HEK293 (cell line): ENCODE measurements at regions not wholly inside any gene's neighbourhood (a gene's known extent, or its start where the extent isn't known, plus 50 kb on each side); places are given as distances from the start of the nearest gene placed in this dataset.

Source experiments
- HOXA7 ChIP-seq: sonication (generic); formaldehyde crosslinking; IDR thresholded peaks from 2 replicates; pipeline ENCODE4 v1.8.1; 2022; ENCODE audit warnings: missing genetic modification reagents, borderline replicate concordance
- KLF16 ChIP-seq: fragments of 450-650 bp; formaldehyde crosslinking; IDR thresholded peaks from 2 replicates; pipeline ENCODE4 v1.5.1; 2017; ENCODE audit warnings: missing biosample characterization, missing genetic modification characterization
- YY1 ChIP-seq: fragments of 450-650 bp; formaldehyde crosslinking; IDR thresholded peaks from 2 replicates; pipeline ENCODE4 v1.5.1; 2018; ENCODE audit warnings: missing biosample characterization, missing genetic modification characterization
- ZBTB17 ChIP-seq: fragments of 450-650 bp; formaldehyde crosslinking; IDR thresholded peaks from 2 replicates; pipeline ENCODE4 v1.5.1; 2016; ENCODE audit warnings: missing biosample characterization, missing genetic modification characterization
- ZNF138 ChIP-seq: fragments of 450-650 bp; formaldehyde crosslinking; IDR thresholded peaks from 2 replicates; pipeline ENCODE4 v1.5.1; 2016; ENCODE audit warnings: missing biosample characterization, missing genetic modification characterization, borderline replicate concordance
- TF ChIP-seq, protein P1 (sequence below): fragments of 450-650 bp; formaldehyde crosslinking; IDR thresholded peaks from 2 replicates; pipeline ENCODE4 v1.5.1; 2016; ENCODE audit warnings: missing biosample characterization, missing genetic modification characterization
- TF ChIP-seq, protein P2 (sequence below): fragments of 450-650 bp; formaldehyde crosslinking; IDR thresholded peaks from 2 replicates; pipeline ENCODE4 v1.5.1; 2016; ENCODE audit warnings: missing biosample characterization, missing genetic modification characterization
- TF ChIP-seq, protein P3 (sequence below): fragments of 450-650 bp; formaldehyde crosslinking; IDR thresholded peaks from 2 replicates; pipeline ENCODE4 v1.5.1; 2016; ENCODE audit warnings: missing biosample characterization, missing genetic modification characterization
- TF ChIP-seq, protein P4 (sequence below): fragments of 450-650 bp; formaldehyde crosslinking; IDR thresholded peaks from 2 replicates; pipeline ENCODE4 v1.5.1; 2016; ENCODE audit warnings: missing biosample characterization, missing genetic modification characterization
- TF ChIP-seq, protein P5 (sequence below): fragments of 450-650 bp; formaldehyde crosslinking; IDR thresholded peaks from 2 replicates; pipeline ENCODE4 v1.5.1; 2016; ENCODE audit warnings: missing biosample characterization, missing genetic modification characterization
- TF ChIP-seq, protein P6 (sequence below): fragments of 450-650 bp; formaldehyde crosslinking; IDR thresholded peaks from 2 replicates; pipeline ENCODE4 v1.5.1; 2016; ENCODE audit warnings: missing biosample characterization, missing genetic modification characterization, low read depth

DNA sequence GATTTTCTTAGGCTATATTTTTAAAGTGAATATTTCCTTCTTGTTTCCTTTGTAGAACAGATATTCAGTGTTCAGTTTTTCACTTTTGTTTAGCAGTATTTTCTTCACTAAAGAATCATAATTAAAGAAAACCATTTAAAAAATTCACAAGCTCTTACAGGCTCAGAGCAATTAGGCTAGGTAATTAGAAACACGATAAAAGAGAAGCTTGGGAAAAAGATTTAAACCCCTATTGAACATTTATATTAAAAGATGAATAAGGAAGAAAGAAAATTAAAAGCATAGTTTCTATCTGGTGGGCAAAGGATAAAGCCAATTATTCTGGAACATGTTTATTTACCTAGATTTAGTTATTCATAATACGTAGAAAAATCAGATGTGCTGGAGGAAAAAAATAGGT is 942.6 kb downstream of the PLA2G4A start:
- TF ChIP-seq, protein P1, sequence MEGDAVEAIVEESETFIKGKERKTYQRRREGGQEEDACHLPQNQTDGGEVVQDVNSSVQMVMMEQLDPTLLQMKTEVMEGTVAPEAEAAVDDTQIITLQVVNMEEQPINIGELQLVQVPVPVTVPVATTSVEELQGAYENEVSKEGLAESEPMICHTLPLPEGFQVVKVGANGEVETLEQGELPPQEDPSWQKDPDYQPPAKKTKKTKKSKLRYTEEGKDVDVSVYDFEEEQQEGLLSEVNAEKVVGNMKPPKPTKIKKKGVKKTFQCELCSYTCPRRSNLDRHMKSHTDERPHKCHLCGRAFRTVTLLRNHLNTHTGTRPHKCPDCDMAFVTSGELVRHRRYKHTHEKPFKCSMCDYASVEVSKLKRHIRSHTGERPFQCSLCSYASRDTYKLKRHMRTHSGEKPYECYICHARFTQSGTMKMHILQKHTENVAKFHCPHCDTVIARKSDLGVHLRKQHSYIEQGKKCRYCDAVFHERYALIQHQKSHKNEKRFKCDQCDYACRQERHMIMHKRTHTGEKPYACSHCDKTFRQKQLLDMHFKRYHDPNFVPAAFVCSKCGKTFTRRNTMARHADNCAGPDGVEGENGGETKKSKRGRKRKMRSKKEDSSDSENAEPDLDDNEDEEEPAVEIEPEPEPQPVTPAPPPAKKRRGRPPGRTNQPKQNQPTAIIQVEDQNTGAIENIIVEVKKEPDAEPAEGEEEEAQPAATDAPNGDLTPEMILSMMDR (tag by site-specific recombination), result no peak
- TF ChIP-seq ZNF138 (tag by site-specific recombination) (no peak), HOXA7 (CRISPR knock-in tag) (no peak), YY1 (tag by site-specific recombination) (no peak), ZBTB17 (no peak), KLF16 (tag by site-specific recombination) (no peak)
- TF ChIP-seq, protein P2, sequence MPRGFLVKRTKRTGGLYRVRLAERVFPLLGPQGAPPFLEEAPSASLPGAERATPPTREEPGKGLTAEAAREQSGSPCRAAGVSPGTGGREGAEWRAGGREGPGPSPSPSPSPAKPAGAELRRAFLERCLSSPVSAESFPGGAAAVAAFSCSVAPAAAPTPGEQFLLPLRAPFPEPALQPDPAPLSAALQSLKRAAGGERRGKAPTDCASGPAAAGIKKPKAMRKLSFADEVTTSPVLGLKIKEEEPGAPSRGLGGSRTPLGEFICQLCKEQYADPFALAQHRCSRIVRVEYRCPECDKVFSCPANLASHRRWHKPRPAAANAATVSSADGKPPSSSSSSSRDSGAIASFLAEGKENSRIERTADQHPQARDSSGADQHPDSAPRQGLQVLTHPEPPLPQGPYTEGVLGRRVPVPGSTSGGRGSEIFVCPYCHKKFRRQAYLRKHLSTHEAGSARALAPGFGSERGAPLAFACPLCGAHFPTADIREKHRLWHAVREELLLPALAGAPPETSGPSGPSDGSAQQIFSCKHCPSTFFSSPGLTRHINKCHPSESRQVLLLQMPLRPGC (tag by site-specific recombination), result no peak
- TF ChIP-seq, protein P3, sequence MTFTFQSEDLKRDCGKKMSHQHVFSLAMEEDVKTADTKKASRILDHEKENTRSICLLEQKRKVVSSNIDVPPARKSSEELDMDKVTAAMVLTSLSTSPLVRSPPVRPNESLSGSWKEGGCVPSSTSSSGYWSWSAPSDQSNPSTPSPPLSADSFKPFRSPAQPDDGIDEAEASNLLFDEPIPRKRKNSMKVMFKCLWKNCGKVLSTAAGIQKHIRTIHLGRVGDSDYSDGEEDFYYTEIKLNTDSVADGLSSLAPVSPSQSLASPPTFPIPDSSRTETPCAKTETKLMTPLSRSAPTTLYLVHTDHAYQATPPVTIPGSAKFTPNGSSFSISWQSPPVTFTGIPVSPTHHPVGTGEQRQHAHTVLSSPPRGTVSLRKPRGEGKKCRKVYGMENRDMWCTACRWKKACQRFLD, result no peak
- TF ChIP-seq, protein P4, sequence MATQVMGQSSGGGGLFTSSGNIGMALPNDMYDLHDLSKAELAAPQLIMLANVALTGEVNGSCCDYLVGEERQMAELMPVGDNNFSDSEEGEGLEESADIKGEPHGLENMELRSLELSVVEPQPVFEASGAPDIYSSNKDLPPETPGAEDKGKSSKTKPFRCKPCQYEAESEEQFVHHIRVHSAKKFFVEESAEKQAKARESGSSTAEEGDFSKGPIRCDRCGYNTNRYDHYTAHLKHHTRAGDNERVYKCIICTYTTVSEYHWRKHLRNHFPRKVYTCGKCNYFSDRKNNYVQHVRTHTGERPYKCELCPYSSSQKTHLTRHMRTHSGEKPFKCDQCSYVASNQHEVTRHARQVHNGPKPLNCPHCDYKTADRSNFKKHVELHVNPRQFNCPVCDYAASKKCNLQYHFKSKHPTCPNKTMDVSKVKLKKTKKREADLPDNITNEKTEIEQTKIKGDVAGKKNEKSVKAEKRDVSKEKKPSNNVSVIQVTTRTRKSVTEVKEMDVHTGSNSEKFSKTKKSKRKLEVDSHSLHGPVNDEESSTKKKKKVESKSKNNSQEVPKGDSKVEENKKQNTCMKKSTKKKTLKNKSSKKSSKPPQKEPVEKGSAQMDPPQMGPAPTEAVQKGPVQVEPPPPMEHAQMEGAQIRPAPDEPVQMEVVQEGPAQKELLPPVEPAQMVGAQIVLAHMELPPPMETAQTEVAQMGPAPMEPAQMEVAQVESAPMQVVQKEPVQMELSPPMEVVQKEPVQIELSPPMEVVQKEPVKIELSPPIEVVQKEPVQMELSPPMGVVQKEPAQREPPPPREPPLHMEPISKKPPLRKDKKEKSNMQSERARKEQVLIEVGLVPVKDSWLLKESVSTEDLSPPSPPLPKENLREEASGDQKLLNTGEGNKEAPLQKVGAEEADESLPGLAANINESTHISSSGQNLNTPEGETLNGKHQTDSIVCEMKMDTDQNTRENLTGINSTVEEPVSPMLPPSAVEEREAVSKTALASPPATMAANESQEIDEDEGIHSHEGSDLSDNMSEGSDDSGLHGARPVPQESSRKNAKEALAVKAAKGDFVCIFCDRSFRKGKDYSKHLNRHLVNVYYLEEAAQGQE (tag by site-specific recombination), result no peak
- TF ChIP-seq, protein P5, sequence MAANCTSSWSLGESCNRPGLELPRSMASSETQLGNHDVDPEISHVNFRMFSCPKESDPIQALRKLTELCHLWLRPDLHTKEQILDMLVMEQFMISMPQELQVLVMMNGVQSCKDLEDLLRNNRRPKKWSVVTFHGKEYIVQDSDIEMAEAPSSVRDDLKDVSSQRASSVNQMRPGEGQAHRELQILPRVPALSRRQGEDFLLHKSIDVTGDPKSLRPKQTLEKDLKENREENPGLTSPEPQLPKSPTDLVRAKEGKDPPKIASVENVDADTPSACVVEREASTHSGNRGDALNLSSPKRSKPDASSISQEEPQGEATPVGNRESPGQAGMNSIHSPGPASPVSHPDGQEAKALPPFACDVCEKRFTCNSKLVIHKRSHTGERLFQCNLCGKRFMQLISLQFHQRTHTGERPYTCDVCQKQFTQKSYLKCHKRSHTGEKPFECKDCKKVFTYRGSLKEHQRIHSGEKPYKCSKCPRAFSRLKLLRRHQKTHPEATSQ, result no peak
- TF ChIP-seq, protein P6, sequence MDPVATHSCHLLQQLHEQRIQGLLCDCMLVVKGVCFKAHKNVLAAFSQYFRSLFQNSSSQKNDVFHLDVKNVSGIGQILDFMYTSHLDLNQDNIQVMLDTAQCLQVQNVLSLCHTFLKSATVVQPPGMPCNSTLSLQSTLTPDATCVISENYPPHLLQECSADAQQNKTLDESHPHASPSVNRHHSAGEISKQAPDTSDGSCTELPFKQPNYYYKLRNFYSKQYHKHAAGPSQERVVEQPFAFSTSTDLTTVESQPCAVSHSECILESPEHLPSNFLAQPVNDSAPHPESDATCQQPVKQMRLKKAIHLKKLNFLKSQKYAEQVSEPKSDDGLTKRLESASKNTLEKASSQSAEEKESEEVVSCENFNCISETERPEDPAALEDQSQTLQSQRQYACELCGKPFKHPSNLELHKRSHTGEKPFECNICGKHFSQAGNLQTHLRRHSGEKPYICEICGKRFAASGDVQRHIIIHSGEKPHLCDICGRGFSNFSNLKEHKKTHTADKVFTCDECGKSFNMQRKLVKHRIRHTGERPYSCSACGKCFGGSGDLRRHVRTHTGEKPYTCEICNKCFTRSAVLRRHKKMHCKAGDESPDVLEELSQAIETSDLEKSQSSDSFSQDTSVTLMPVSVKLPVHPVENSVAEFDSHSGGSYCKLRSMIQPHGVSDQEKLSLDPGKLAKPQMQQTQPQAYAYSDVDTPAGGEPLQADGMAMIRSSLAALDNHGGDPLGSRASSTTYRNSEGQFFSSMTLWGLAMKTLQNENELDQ, result no peak
